T-cell (primary cell): ENCODE measurements at regions not wholly inside any gene's neighbourhood (a gene's known extent, or its start where the extent isn't known, plus 50 kb on each side); places are given as distances from the start of the nearest gene placed in this dataset.
"Not testable (repeated sequence)": the region's sequence is repeated elsewhere in the genome, so short reads cannot be mapped to it uniquely, and the experiment has no call there.

Experiments
- ATAC-seq, 4 experiments: fragments of 200-7000 bp in 3 of 4; fragments of 150-1000 bp in 1 of 4; cut with Tn5 transposase; replicated peaks in 1 of 4; 1 replicate in 3 of 4; 2 replicates in 1 of 4; pipeline ENCODE4 v1.10.0; 2021; ENCODE audit warnings: moderate library complexity in 3 of 4, mild to moderate bottlenecking in 2 of 4, moderate number of reproducible peaks in 1 of 4
- CTCF ChIA-PET, 2 donors: fragments of 300-600 bp; sonication (Branson Sonifier 250); formaldehyde crosslinking; loops; one replicate each; lab custom pipeline; 2022; ENCODE audit warnings: antibody characterized with exemption in 2 of 2; lab: Charles Lee
- POLR2A ChIA-PET, 2 donors: fragments of 300-600 bp; sonication (Branson Sonifier 250); formaldehyde crosslinking; loops; one replicate each; lab custom pipeline; 2022; ENCODE audit warnings: antibody characterized with exemption in 2 of 2; lab: Charles Lee
- DNase-seq, 35 experiments: peaks; one replicate each; pipeline versions ENCODE4 v3.0.0 to v3.0.0-alpha.2; 2013 to 2023
- H3K27ac ChIP-seq: one replicate; pipeline ENCODE4 v1.5.1; 2013; ENCODE audit warnings: low read length
- H3K27me3 ChIP-seq, 2 experiments: replicated peaks in 1 of 2; 1 replicate in 1 of 2; 2 replicates in 1 of 2; pipeline versions ENCODE4 v1.6.1 to v1.7.0; 2013; ENCODE audit warnings: low read length in 1 of 2, mixed read lengths in 1 of 2; ENCODE audit not compliant: control insufficient read depth in 2 of 2, insufficient read depth in 2 of 2; ENCODE audit errors: extremely low read depth in 1 of 2
- H3K36me3 ChIP-seq, 2 donors: 1 replicate in 1 of 2; 2 replicates in 1 of 2; pipeline versions ENCODE4 v1.6.1 to v1.7.0; 2013; ENCODE audit warnings: low read length in 1 of 2; ENCODE audit not compliant: control insufficient read depth in 2 of 2, insufficient read depth in 1 of 2; ENCODE audit errors: extremely low read depth in 1 of 2
- H3K4me1 ChIP-seq, 2 experiments: 1 replicate in 1 of 2; 2 replicates in 1 of 2; pipeline versions ENCODE4 v1.6.1 to v1.7.0; 2013; ENCODE audit warnings: low read length in 2 of 2, mixed read lengths in 1 of 2; ENCODE audit not compliant: insufficient read depth in 2 of 2, control insufficient read depth in 1 of 2; ENCODE audit errors: extremely low read depth in 1 of 2
- H3K4me3 ChIP-seq, 2 donors: 1 replicate in 1 of 2; 2 replicates in 1 of 2; pipeline versions ENCODE4 v1.5.1 to v1.7.0; 2013; ENCODE audit warnings: mild to moderate bottlenecking in 2 of 2, low read length in 1 of 2, moderate library complexity in 1 of 2; ENCODE audit not compliant: control insufficient read depth in 1 of 2; ENCODE audit errors: extremely low read depth in 1 of 2
- H3K9me3 ChIP-seq: 2 replicates; pipeline ENCODE4 v1.7.0; 2013
- H3K27ac Mint-ChIP-seq, 2 donors: one replicate each; pipeline ENCODE4 v1.8.0; 2020 to 2021; ENCODE audit warnings: mild to moderate bottlenecking in 2 of 2, mixed read lengths in 2 of 2
- H3K27me3 Mint-ChIP-seq, 2 donors: one replicate each; pipeline ENCODE4 v1.8.0; 2021 to 2022; ENCODE audit warnings: mixed read lengths in 2 of 2
- H3K36me3 Mint-ChIP-seq: one replicate; pipeline ENCODE4 v1.8.0; 2021; ENCODE audit warnings: mixed read lengths
- H3K4me1 Mint-ChIP-seq, 3 donors: one replicate each; pipeline ENCODE4 v1.8.0; 2020 to 2022; ENCODE audit warnings: mixed read lengths in 3 of 3, mild to moderate bottlenecking in 1 of 3
- H3K4me3 Mint-ChIP-seq, 3 donors: one replicate each; pipeline ENCODE4 v1.8.0; 2020 to 2022; ENCODE audit warnings: mild to moderate bottlenecking in 3 of 3, mixed read lengths in 3 of 3, moderate library complexity in 3 of 3
- H3K9me3 Mint-ChIP-seq, 3 donors: one replicate each; pipeline ENCODE4 v1.8.0; 2020 to 2022; ENCODE audit warnings: mixed read lengths in 3 of 3
- WGBS: methylation state at CpG from one replicate; pipeline ENCODE4 v1.1.5; 2013; ENCODE audit warnings: missing lambda C conversion rate; ENCODE audit not compliant: insufficient coverage; 5-methylcytosine and 5-hydroxymethylcytosine counted together

GRCh38 chr2:224650815-224651439, 65.2 kb downstream of the CCDC195 start:
- Histone ChIP-seq H3K27me3 (peaks cover 0 to 2% of the 10 kb centered on the region in 2 experiments), H3K9me3 (no peaks in the 10 kb centered on the region), H3K27ac (no peak overlapping the region), H3K36me3 (no peaks in the 10 kb centered on the region), H3K4me3 (no peak overlapping the region), H3K4me1 (no peaks in the 10 kb centered on the region)
- ChIA-PET CTCF (interaction anchor here (0.5 to 2.6 kb wide), 20 partner anchors 15 to 1010 kb away, joined by 3 to 15 read pairs (median 4); no protein-coding TSS in a partner anchor), POLR2A (no interaction called here)
- Mint-ChIP-seq H3K4me3 (no peak overlapping the region), H3K36me3 (no peaks in the 10 kb centered on the region), H3K27me3 (no peaks in the 10 kb centered on the region), H3K9me3 (no peaks in the 10 kb centered on the region), H3K27ac (no peak overlapping the region), H3K4me1 (peaks cover 2 to 5% (median 4%) of the 10 kb centered on the region in 3 donors)
- 6% methylated on average over 2 of the region's 6 CpGs for WGBS
- DNase-seq (peak in 4 of 35 experiments; percentile 2 to 72 (median 10)), ATAC-seq (peak in 3 of 4 experiments; percentile 45 to 63 (median 56))

GRCh38 chr2:224647684-224648083, 62.5 kb upstream of the CUL3 start:
- H3K27me3 ChIP-seq, H3K27ac ChIP-seq, H3K9me3 Mint-ChIP-seq, H3K4me3 ChIP-seq, DNase-seq, ATAC-seq, H3K27me3 Mint-ChIP-seq, H3K36me3 ChIP-seq, H3K4me1 Mint-ChIP-seq, H3K27ac Mint-ChIP-seq, H3K9me3 ChIP-seq, H3K36me3 Mint-ChIP-seq, H3K4me1 ChIP-seq, POLR2A ChIA-PET, H3K4me3 Mint-ChIP-seq: not testable (repeated sequence)
- WGBS, result 40% methylated on average over 1 of the region's 11 CpGs
- CTCF ChIA-PET, result interaction anchor here (0.6 to 2.3 kb wide), 4 partner anchors 290 to 1045 kb away, joined by 3 to 12 read pairs (median 4); no protein-coding TSS in a partner anchor

GRCh38 chr2:224646242-224646846, 61.2 kb upstream of the CUL3 start:
- no peak overlapping the region for H3K4me3 Mint-ChIP-seq
- no peaks in the 10 kb centered on the region for H3K9me3 ChIP-seq
- WGBS, result 100% methylated on average over 2 of the region's 9 CpGs
- peaks cover 2 to 7% (median 4%) of the 10 kb centered on the region in 3 donors for H3K4me1 Mint-ChIP-seq
- no peaks in the 10 kb centered on the region for H3K9me3 Mint-ChIP-seq
- peaks cover 0 to 4% of the 10 kb centered on the region in 2 donors for H3K27me3 Mint-ChIP-seq
- H3K27ac Mint-ChIP-seq, result no peak overlapping the region
- H3K4me3 ChIP-seq, result no peak overlapping the region
- H3K4me1 ChIP-seq, result no peaks in the 10 kb centered on the region
- H3K36me3 Mint-ChIP-seq, result no peaks in the 10 kb centered on the region
- ChIA-PET POLR2A (no interaction called here), CTCF (interaction anchor here (0.5 to 2.3 kb wide), 6 partner anchors 14 to 291 kb away, joined by 3 to 12 read pairs (median 4); no protein-coding TSS in a partner anchor)
- H3K36me3 ChIP-seq, result no peaks in the 10 kb centered on the region
- DNase-seq, result peak in 13 of 35 experiments; percentile 2 to 52 (median 11)
- H3K27ac ChIP-seq, result no peak overlapping the region
- H3K27me3 ChIP-seq, result no peaks in the 10 kb centered on the region
- peak in 2 of 4 experiments; percentile 30 to 58 for ATAC-seq

GRCh38 chr2:224645722-224646121, 60.6 kb upstream of the CUL3 start:
- 87% methylated on average over 4 of the region's 4 CpGs for WGBS
- H3K4me1 Mint-ChIP-seq, result peaks cover 2 to 7% (median 4%) of the 10 kb centered on the region in 3 donors
- no peaks in the 10 kb centered on the region for H3K9me3 Mint-ChIP-seq
- no peak for DNase-seq
- CTCF ChIA-PET, result interaction anchor here (0.5 to 2.3 kb wide), 4 partner anchors 14 to 288 kb away, joined by 3 to 12 read pairs (median 4); no protein-coding TSS in a partner anchor
- H3K4me3 ChIP-seq, result no peak overlapping the region
- no peak overlapping the region for H3K4me3 Mint-ChIP-seq
- H3K27ac Mint-ChIP-seq, result no peak overlapping the region
- no peaks in the 10 kb centered on the region for H3K36me3 ChIP-seq
- H3K36me3 Mint-ChIP-seq, result no peaks in the 10 kb centered on the region
- POLR2A ChIA-PET, result no interaction called here
- H3K9me3 ChIP-seq, result no peaks in the 10 kb centered on the region
- peaks cover 0 to 4% of the 10 kb centered on the region in 2 donors for H3K27me3 Mint-ChIP-seq
- no peaks in the 10 kb centered on the region for H3K27me3 ChIP-seq
- H3K4me1 ChIP-seq, result no peaks in the 10 kb centered on the region
- no peak overlapping the region for H3K27ac ChIP-seq
- ATAC-seq, result no peak

GRCh38 chr2:224640679-224641078, 55.5 kb upstream of the CUL3 start:
- H3K4me3 Mint-ChIP-seq, result no peak overlapping the region
- Histone ChIP-seq H3K36me3 (no peaks in the 10 kb centered on the region), H3K27ac (no peak overlapping the region), H3K27me3 (no peaks in the 10 kb centered on the region), H3K4me3 (no peak overlapping the region), H3K4me1 (peaks cover 4 to 14% of the 10 kb centered on the region in 2 experiments), H3K9me3 (no peaks in the 10 kb centered on the region)
- peaks cover 12 to 16% (median 15%) of the 10 kb centered on the region in 3 donors for H3K4me1 Mint-ChIP-seq
- no peaks in the 10 kb centered on the region for H3K9me3 Mint-ChIP-seq
- POLR2A ChIA-PET, result no interaction called here
- 100% methylated on average over 1 of the region's 4 CpGs for WGBS
- DNase-seq (no peak), ATAC-seq (no peak)
- no peaks in the 10 kb centered on the region for H3K36me3 Mint-ChIP-seq
- no peak overlapping the region for H3K27ac Mint-ChIP-seq
- peaks cover 0 to 4% of the 10 kb centered on the region in 2 donors for H3K27me3 Mint-ChIP-seq
- CTCF ChIA-PET, result no interaction called here

- DNase-seq (peak in 18 of 35 experiments; percentile 1 to 37 (median 4)), ATAC-seq (peak; percentile 87 to 93 (median 88))
- Mint-ChIP-seq H3K27ac (peak overlapping the region; percentile 93 to 98), H3K4me1 (peaks cover 12 to 16% (median 15%) of the 10 kb centered on the region in 3 donors), H3K9me3 (no peaks in the 10 kb centered on the region), H3K4me3 (peak overlapping the region; percentile 14 to 55 (median 53)), H3K36me3 (no peaks in the 10 kb centered on the region), H3K27me3 (peaks cover 0 to 2% of the 10 kb centered on the region in 2 donors)
- H3K4me1 ChIP-seq, result peaks cover 4 to 14% of the 10 kb centered on the region in 2 experiments
- WGBS, result 30% methylated on average over 2 of the region's 8 CpGs
- POLR2A ChIA-PET, result interaction anchor here in 1 of 2 donors (0.6 kb wide), 1 partner anchor 1845 kb away, joined by 3 read pairs; no protein-coding TSS in a partner anchor
- no peaks in the 10 kb centered on the region for H3K9me3 ChIP-seq
- peak overlapping the region in 1 of 2 donors; percentile 40 for H3K4me3 ChIP-seq
- no peaks in the 10 kb centered on the region for H3K27me3 ChIP-seq
- CTCF ChIA-PET, result interaction anchor here in 1 of 2 donors (0.6 kb wide), 1 partner anchor 169 kb away, joined by 5 read pairs; no protein-coding TSS in a partner anchor
- H3K36me3 ChIP-seq, result no peaks in the 10 kb centered on the region
- peak overlapping the region; percentile 59 for H3K27ac ChIP-seq
These were observed 53.2 kb upstream of the CUL3 start for GRCh38 chr2:224638301-224638823.
